HG03354 (cell line): ENCODE measurements at regions not wholly inside any gene's neighbourhood (a gene's known extent, or its start where the extent isn't known, plus 50 kb on each side); places are given as distances from the start of the nearest gene placed in this dataset.

ENCODE experiments used
- ATAC-seq: cut with Tn5 transposase; IDR thresholded peaks from one replicate; pipeline ENCODE4 v1.9.1; 2021; ENCODE audit warnings: mild to moderate bottlenecking; ENCODE audit not compliant: unreplicated experiment, poor library complexity, severe bottlenecking

- ATAC-seq: peak; percentile 89
Measured at GRCh38 chr12:126772171-126772864, 1494.7 kb upstream of the TMEM132C start.

DNA sequence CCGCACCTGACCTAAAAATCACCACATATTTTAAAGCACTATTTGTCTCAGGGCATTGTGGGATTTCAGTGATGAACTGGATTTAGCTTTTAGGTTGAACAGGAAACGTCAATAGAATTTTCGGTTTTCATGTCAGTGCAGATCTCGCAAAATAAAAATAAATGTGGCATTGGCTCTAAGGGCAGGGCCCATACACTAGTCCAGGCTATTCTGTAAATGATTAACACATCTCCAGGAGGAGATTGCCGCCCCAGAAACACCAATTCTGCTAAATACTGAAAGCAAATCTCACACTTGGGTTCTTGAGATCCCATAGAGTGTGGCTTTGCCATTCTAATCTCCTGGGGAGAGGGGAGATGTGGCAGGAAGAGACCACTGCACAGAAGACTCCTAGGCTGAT, 1494.0 kb upstream of the TMEM132C start:
- ATAC-seq: no peak

GRCh38 chr12:126773491-126773890, 1493.5 kb upstream of the TMEM132C start:
- no peak for ATAC-seq

DNA sequence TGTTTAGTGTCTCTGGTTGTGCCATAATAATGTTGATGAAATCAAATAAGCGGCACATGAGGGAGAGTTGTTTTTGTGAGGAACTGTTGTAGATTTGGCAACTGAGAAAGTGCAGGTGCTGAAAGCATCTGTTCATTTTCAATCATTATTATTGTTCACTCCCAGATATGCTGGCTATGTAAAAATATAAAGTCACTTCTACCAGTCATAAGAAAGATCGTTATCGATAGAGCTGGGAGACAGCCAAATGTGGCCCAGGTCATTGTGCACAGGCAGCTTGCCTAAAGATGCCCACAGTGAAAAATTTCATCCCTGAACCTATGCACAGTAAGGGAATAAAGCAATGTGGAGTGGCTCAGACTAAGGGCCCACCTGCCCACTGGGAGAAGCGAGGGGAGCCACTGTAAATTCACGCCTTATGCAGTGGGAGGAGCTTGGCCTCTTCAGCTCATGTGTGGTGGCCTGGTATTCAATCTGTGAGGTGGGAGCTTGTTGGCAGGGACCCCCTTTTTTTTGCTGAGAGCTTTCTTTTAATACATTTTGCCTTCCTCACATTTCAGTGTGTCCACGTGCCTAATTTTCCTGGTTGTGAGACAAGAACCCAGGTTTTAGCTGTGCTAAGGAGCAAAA, 1490.8 kb upstream of the TMEM132C start:
- no peak for ATAC-seq

GRCh38 chr12:126780343-126780742, 1486.6 kb upstream of the TMEM132C start:
- ATAC-seq: no peak

DNA sequence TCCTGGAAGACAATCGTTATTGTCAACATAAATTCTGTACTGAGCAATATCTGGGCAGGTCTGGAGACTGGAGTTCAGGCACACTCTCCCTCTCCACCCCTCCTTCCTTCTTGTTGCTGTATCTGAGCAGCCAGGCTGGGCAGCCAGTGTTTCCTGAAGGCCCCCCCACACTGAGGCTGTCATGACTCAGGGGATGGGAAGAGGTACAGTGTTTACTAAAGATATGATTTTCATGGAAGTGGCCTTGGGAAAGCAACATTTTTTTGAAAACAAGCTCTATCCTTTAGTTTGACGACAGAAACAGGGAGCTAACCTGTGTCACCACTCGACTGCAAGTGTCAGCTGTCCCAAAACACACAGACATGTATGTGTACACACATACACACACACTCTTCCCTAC, 1485.4 kb upstream of the TMEM132C start:
- no peak for ATAC-seq

DNA sequence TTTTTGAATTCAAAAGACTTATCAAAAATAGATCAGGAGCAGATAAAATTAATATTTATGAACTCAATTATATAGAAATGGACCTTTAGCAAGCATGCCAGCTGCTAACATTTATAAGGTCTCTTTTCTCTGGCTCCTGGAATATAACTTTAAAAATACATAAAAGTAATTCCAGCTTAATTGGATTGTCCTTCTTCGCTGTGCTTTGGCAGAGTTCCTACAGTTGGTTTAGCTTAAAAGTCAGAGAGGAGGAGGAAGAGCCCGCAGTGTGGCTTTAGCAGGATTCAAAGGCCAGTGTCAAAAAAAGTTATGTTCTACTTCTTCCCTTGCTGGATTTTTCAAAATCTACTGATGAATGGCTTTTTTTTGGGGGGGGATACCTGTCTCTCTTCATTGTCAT, 1484.9 kb upstream of the TMEM132C start:
- ATAC-seq: no peak

GRCh38 chr12:126784328-126784921, 1482.5 kb upstream of the TMEM132C start:
- ATAC-seq: no peak

DNA sequence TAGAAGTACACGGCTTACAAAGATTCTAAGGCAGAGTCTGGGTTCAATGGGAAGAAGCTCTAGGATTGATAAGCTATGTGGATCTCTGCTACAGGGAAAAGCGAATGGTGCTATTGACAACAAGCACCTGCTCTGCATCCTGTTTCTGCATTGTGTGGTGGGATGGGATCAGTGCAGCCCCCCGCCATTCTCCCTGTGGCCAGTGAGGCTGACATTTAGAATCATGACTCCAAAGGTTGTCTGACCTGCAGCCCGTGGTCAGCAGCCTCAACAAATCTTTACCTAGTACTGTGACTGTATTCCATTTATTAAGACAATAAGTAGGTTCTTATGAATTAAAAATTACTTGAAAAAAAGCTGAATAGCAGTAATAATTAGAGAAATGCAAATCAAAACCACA, 1477.0 kb upstream of the TMEM132C start:
- no peak for ATAC-seq

GRCh38 chr12:126791122-126791521, 1475.8 kb upstream of the TMEM132C start:
- ATAC-seq: no peak

- no peak for ATAC-seq
Measured at GRCh38 chr12:126792411-126792810, 1474.6 kb upstream of the TMEM132C start.

- ATAC-seq: no peak
Measured at GRCh38 chr12:126797525-126797924, 1469.4 kb upstream of the TMEM132C start.

- no peak for ATAC-seq
Measured at GRCh38 chr12:126798449-126798848, 1468.5 kb upstream of the TMEM132C start.

GRCh38 chr12:126807312-126807865, 1459.6 kb upstream of the TMEM132C start:
- ATAC-seq: no peak

DNA sequence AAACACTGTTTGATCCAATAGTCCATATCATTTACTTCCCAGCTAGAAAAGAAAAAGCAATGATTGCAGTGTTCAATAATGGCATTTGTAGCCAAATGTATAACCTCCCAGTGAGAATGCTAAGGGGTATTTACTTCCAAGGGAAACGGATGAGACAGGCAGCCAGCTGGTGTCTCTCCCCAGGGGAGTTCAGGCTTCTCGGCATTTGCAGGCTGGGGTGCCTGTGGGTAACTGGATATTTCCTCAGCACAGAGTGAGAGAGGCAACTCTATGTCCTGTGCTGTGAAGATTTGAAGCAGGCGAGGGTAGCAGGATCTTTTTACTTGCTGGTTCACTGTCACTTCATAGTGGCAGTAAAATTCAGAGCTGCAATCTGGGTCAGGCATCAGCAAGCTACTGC, 1455.6 kb upstream of the TMEM132C start:
- ATAC-seq: no peak

DNA sequence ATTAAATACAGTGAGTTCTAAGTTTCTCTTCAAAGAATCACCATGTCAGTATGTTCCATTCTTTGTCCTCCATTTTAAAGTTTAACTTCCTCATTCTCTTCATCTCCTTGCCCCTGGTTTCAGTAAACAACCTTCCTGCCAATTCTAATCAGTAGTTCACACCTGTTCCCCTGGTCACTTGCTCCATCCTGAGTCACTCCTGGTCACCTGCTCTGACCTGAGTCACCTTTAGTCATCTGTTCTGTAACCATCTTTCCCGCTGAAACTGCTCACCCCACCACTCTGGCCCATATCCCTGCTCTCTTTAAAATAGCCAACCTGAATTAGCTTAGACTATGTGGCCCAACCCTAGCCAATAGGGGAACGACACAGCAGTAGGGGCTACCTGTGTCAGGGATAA, 1447.4 kb upstream of the TMEM132C start:
- ATAC-seq: no peak

GRCh38 chr12:126830778-126831680, 1435.9 kb upstream of the TMEM132C start:
- peak; percentile 68 for ATAC-seq

DNA sequence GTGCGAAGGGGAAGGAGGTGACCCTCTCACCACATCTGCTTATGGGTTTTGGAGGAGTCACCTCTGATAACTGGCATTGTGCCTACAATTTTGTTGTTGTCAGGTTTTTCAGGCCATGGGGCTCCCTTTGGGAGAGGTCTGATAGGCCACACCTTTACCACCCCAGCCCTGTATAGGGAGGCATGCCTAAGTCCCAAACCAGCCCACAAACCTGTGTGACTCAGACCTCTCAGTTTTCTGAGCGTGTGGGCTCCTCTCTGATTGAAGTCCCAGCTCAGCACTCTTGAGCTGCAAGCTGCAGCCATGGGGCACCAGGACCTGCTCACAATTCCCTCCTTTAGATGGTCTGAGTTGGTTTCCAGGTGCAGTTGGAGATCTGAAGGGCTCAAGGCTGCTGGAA, 1429.3 kb upstream of the TMEM132C start:
- no peak for ATAC-seq

- no peak for ATAC-seq
Measured at GRCh38 chr12:126843915-126844669, 1422.9 kb upstream of the TMEM132C start.
